Choroid plexus epithelial cell (primary cell): ENCODE measurements at regions not wholly inside any gene's neighbourhood (a gene's known extent, or its start where the extent isn't known, plus 50 kb on each side); places are given as distances from the start of the nearest gene placed in this dataset.
"Not testable (repeated sequence)": the region's sequence is repeated elsewhere in the genome, so short reads cannot be mapped to it uniquely, and the experiment has no call there.

Experiments used
- DNase-seq: peaks from one replicate; pipeline ENCODE4 v3.0.0-alpha.2; 2010; ENCODE audit warnings: low read depth
- H3K4me3 ChIP-seq: 2 replicates; pipeline ENCODE4 v1.5.1; 2011; ENCODE audit warnings: low read depth, mild to moderate bottlenecking, control low read depth, low read length, moderate library complexity
- TF ChIP-seq, protein P1 (sequence below): conservative IDR thresholded peaks from 2 replicates; pipeline ENCODE4 v1.5.1; 2011; ENCODE audit warnings: low read depth, mild to moderate bottlenecking, control low read depth, inconsistent platforms, low read length, moderate library complexity

DNA sequence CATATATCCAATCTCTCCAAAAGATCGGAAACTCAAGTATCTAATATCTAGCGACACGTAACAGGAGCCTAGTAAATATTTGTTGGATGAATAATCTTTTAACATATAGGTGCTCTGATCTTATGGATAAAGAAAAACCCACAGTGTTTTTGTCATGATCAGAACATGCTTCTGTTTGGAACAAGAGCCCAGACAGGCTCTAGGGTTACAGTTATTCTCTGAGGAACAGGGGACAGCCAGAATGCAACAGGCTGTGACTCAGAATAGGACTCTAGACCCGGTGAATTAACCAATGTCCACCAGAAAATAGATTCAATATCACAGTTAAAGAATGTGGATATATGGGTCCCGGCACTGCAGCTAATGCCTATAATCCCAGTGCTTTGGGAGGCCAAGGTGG is 296.1 kb upstream of the FZD8 start:
- TF ChIP-seq, protein P1, sequence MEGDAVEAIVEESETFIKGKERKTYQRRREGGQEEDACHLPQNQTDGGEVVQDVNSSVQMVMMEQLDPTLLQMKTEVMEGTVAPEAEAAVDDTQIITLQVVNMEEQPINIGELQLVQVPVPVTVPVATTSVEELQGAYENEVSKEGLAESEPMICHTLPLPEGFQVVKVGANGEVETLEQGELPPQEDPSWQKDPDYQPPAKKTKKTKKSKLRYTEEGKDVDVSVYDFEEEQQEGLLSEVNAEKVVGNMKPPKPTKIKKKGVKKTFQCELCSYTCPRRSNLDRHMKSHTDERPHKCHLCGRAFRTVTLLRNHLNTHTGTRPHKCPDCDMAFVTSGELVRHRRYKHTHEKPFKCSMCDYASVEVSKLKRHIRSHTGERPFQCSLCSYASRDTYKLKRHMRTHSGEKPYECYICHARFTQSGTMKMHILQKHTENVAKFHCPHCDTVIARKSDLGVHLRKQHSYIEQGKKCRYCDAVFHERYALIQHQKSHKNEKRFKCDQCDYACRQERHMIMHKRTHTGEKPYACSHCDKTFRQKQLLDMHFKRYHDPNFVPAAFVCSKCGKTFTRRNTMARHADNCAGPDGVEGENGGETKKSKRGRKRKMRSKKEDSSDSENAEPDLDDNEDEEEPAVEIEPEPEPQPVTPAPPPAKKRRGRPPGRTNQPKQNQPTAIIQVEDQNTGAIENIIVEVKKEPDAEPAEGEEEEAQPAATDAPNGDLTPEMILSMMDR: no peak
- DNase-seq: no peak
- H3K4me3 ChIP-seq: no peak overlapping the region

DNA sequence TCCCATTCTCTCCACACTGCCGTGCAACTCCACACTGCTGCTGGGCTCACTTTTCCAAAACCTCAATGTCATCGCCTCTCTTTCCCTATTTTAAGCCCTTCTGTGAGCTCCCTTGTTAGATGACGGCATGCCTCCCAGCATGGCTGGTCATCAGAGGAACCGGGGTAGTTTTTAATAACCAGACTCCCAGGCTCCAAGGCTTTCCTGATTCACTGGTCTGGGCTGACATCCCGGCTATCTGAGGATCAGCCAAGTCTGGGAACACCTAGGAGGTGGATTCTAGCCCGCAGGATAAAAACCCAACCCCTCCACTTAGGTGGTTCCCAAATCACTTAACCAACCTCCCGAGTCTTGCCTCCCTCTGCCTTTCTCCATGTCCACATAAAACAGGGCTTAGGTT is 295.4 kb upstream of the FZD8 start:
- no peak overlapping the region for H3K4me3 ChIP-seq
- TF ChIP-seq, protein P1: no peak
- DNase-seq: no peak

DNA sequence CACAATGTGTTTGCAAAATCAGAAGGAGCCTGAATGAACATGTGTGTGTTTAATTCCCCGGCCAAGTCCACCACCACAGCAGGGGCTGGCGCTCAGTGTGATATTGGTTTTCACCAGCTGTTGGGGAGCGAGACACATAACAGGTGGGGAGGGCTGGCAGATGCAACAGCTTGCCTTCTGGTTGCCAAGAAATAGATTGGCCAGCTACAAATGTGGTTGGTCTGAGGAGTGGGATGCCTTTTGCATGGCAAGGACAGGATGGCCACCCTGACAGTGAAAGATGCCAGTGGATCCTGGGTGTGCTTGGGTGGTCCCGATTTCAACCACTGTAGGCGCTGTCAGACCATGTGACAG is 292.5 kb upstream of the FZD8 start:
- H3K4me3 ChIP-seq: no peak overlapping the region
- no peak for DNase-seq
- TF ChIP-seq, protein P1: no peak

DNA sequence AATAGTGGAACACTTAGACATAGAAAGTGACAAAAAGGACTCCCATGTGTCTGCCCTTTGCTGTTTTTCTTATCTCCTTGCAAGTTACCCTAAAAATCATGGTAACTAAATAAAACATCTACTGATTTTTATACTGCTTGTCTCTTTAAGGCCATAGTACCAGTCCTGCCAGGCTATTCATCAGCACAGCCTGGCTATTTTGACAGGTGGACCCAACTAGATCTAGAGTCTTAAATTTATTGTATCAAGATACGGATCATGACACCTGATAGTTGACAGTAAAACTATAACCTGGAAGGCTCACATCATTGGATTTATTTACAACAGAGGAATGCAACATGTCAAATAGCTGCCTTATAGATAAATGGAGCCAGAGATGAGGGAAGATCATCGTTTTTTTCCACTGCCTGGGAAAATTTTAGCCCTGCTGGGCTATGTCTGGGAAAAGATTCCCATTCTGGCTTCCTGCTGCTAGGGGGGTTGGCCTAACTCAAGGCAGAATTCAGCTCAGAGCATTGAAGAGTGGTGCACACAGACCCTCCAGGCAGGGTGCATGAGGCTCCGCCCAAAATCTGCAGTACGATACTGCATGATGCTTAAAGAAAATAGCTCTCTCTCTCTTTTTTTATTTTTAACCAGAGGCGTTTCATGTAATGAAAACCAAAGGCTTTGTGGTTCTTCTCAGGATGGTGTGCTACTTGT is 292.0 kb upstream of the FZD8 start:
- TF ChIP-seq, protein P1: no peak
- no peak overlapping the region for H3K4me3 ChIP-seq
- no peak for DNase-seq

- TF ChIP-seq, protein P1: no peak
- no peak for DNase-seq
- no peak overlapping the region for H3K4me3 ChIP-seq
These were observed 291.4 kb upstream of the FZD8 start for GRCh38 chr10:35933491-35933890.

- H3K4me3 ChIP-seq, DNase-seq: not testable (repeated sequence)
These were observed 287.9 kb upstream of the FZD8 start for GRCh38 chr10:35929962-35930361.

DNA sequence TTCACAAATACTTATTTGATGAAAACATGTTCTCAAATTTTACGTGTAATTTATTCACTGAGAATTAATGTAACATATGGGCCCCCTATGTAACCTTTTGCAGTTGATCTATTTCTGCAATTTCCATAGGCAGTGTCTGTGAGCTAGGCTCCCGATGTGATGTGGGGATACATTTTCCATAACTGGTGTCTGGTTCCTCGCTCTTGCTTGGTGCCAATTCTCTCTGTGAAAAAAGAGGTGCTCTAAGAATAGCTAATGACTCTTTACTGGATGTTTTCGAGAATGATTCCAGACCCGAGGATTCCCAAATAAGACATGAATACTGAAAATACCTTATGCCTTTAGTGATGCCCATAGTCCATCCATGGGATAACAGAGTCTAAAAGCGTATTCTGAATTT is 286.7 kb upstream of the FZD8 start:
- DNase-seq: no peak
- H3K4me3 ChIP-seq: no peak overlapping the region
- TF ChIP-seq, protein P1: no peak
